Endothelial cell of umbilical vein (primary cell): ENCODE measurements at regions not wholly inside any gene's neighbourhood (a gene's known extent, or its start where the extent isn't known, plus 50 kb on each side); places are given as distances from the start of the nearest gene placed in this dataset.

ENCODE experiments used
- CTCF ChIP-seq, 2 donors: IDR thresholded peaks; 1 replicate in 1 of 2; 2 replicates in 1 of 2; pipeline ENCODE4 v1.5.1; 2011; ENCODE audit warnings: low read length in 2 of 2, mild to moderate bottlenecking in 2 of 2, moderate library complexity in 2 of 2, control low read depth in 1 of 2, inconsistent platforms in 1 of 2, low read depth in 1 of 2; ENCODE audit not compliant: insufficient read depth in 1 of 2; ENCODE audit errors: extremely low read depth in 1 of 2
- EZH2 ChIP-seq: IDR thresholded peaks from 2 replicates; pipeline ENCODE4 v1.6.1; 2012; ENCODE audit warnings: borderline replicate concordance, low read depth, mild to moderate bottlenecking, moderate library complexity, low read length, inconsistent platforms; ENCODE audit not compliant: severe bottlenecking
- JUN ChIP-seq: IDR thresholded peaks from 2 replicates; pipeline ENCODE4 v1.6.1; 2011; ENCODE audit warnings: borderline replicate concordance, low read depth; ENCODE audit not compliant: insufficient read length, insufficient read depth
- MAX ChIP-seq: IDR thresholded peaks from 2 replicates; pipeline ENCODE4 v1.6.1; 2011; ENCODE audit not compliant: insufficient read depth, insufficient read length
- POLR2A ChIP-seq: IDR thresholded peaks from 2 replicates; pipeline ENCODE4 v1.6.1; 2012; ENCODE audit warnings: low read depth, mild to moderate bottlenecking, control low read depth, low read length
- POLR2AphosphoS5 ChIP-seq: IDR thresholded peaks from 2 replicates; pipeline ENCODE4 v1.6.1; 2012; ENCODE audit warnings: low read depth, mild to moderate bottlenecking, control low read depth, low read length, moderate library complexity; ENCODE audit not compliant: insufficient read depth

- TF ChIP-seq CTCF (IDR thresholded peaks at IDR 0.05; ENCODE audit: extremely low read depth in 1 of 2, insufficient read depth in 1 of 2, low read depth in 1 of 2, low read length in 2 of 2) (no peak), MAX (no peak), POLR2AphosphoS5 (no peak), EZH2 (no peak), POLR2A (no peak), JUN (no peak)
Observed at GRCh38 chr12:59432057-59432456, 163.8 kb upstream of the SLC16A7 start.
